GM21786 (cell line): ENCODE measurements at regions not wholly inside any gene's neighbourhood (a gene's known extent, or its start where the extent isn't known, plus 50 kb on each side); places are given as distances from the start of the nearest gene placed in this dataset.
"Not testable (repeated sequence)": the region's sequence is repeated elsewhere in the genome, so short reads cannot be mapped to it uniquely, and the experiment has no call there.

ENCODE experiments used
- ATAC-seq: cut with Tn5 transposase; IDR thresholded peaks from one replicate; pipeline ENCODE4 v1.9.1; 2021; ENCODE audit not compliant: unreplicated experiment

DNA sequence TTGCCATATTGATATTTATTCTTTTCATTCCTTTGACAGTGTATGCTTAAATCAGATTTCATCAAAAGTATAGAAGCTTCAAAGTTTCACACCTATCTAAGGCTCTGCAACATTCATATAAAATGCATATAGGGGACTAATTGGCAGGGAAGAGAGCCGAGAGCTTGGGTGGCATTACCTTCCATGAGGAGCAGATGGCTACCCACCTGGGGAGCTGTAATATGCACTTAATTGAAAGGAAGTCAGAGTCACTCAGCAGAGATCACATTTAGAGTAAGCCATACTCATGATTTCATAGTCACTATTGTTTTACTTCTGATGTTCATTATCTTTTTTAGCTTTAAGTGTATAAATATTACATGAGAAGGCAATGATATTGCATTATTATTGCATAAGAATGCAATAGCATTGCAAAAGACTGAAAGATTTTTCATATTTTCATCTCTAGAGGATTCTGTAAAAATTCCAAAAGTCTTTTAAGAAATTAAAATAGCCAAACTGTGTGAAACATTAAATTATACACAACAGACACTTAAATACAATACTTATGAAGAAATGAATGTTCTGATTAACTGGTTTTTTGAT, 1305.2 kb downstream of the EPHA7 start:
- no peak for ATAC-seq

DNA sequence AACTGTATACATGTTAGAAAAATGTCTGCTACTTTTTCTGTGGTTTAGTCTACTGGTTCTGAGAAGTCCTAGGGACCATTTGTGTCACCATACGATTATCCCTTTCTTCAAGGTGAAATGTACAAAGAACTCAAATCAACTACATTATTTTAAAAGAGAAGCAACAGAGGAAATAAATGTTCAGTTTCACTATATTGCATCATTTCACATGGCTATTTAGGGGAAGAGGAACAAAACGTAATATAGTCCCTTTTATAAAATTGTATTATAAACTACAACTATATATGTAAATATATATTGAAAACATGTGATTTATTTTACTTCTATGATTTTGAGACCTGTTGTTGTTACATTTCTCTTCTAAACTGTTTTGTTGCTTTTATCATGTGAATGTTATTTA, 1308.0 kb downstream of the EPHA7 start:
- ATAC-seq: no peak

DNA sequence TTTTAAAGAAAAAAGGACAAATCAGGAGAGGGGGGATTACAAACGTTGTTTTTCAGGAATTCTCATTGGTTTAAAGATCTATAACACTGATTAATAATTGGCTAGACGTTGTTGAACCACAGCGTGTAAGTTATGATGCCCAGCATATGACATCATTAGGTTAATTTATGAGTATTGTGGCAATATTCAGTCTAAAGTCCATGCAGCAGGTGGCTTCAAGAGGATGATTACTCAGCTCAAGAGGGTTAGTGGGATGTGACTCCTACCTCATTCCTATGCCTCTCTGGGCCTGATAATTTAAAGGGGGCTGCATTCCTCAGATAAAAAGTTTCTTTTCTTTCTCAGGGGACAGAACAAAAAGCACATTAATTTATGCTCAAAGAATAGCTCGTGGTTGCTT, 1309.0 kb downstream of the EPHA7 start:
- ATAC-seq: no peak

DNA sequence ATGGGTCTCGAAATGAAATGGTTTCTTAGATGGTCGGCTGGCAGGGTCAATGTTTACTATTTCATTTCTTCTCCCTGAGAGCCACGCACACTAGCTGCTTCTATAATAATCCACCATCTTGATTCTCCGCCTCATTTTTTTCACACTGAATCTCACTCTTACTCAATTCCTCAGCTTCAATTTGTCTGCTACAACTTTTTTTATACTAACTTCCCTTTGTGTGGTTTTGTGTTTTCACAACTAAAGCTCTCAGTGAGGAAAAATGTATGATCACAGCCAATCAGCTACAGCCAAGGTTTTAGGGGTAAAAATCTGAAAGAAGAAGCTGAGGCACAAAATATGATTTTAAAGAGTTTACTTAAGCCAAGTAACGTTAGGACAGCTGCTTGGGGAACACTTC, 1309.4 kb downstream of the EPHA7 start:
- no peak for ATAC-seq

DNA sequence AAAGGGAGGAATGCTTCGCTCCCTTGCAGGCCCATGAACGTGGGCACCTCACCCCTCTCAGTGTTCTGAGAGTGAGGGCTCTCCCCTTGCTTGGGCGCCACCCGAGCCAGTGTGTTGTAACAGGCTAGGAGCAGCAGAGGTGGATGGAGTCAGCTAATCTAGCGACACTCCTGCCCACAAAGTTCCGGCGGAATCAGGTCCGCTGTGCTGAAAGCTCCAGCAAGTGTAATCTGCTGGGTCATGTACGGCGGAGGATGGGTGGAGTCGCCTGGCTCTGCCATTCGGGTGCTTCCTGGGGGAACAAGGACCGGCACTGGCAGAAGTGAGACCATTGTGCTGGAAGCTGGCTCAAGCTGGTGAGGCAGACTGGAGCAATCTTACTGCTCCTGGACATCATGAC, 1310.1 kb downstream of the EPHA7 start:
- no peak for ATAC-seq

DNA sequence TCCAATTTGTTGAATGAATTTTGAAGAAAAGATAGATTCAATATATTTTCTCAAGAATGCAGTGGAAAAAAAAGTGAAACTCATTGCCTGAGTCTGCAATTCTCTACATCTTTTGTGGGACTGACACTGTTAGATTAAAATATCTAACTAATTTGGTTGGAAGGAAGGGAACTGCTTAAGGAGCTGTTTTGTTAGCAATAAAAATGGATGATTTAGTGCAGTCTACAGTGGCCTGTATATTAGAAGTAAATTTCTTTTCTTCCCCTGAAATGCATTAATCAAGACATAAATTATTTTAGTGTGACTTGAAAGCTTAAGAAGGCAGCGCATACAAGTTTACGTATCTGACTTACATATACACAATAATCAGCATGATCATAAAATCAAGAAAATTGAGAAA, 1332.6 kb downstream of the EPHA7 start:
- no peak for ATAC-seq

DNA sequence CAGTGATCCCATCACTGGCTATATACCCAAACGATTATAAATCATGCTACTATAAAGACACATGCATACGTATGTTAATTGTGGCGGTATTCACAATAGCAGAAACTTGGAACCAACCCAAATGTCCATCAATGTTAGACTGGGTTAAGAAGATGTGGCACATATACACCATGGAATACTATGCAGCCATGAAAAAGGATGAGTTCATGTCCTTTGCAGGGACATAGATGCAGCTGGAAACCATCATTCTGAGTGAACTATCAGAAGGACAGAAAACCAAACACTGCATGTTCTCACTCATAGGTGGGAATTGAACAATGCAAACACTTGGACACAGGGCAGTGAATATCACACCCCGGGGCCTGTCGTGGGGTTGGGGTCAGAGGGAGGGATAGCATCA, 1335.4 kb downstream of the EPHA7 start:
- ATAC-seq: not testable (repeated sequence)

DNA sequence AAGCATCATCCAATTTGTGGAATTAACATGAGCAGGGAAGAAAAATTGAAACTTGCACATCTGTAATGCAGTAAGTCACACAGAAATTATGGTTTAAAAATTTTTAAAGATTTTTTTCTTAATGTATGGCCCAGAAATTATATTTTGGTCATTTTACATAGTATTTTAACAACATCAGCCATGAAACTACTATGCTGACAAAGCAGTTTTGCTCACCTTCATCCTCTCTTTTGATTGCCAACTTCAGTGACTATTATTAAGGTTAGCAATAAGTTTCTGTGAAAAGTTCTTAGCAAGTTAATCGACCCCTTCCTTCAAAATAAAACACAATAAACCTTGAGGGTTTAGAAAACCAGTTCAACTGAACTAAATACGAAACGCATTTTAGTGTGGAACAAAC, 1347.0 kb downstream of the EPHA7 start:
- no peak for ATAC-seq

DNA sequence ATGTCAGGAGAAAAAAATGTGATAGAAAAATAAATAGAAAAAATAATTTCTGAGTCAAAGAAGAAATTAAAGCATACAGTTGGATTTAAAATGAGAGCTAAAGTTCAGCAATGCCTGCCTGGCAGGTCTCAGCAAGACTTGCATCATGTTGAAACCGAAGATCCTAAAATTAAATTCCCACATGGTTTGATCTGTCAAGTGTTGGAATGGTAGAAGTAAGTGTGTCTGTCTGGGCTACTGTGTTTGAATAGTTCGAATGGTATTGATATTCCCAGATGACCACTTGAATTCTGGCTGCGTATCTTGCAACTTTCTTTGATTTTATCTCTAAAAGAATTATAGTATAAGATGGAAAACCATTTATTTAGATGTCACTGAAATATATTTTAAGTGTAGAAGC, 1349.6 kb downstream of the EPHA7 start:
- ATAC-seq: no peak

DNA sequence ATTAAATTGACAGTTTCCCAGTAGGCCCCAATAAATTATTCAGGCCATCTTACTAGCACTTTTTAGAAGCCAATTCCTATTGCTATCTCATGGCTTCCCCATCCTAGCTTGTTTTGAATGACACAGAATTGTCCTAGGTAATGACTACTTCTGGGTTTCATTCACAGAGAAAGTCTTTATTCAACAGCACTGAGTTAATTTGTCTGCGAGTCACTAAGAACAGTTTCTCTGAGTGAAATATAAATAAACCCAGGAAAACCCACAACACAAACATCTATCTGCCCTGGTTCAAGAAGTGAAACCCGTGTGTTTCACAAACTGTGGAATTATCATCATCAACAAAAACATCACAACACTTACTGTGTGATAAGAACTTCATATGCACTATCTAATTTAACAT, 1366.8 kb downstream of the EPHA7 start:
- no peak for ATAC-seq

DNA sequence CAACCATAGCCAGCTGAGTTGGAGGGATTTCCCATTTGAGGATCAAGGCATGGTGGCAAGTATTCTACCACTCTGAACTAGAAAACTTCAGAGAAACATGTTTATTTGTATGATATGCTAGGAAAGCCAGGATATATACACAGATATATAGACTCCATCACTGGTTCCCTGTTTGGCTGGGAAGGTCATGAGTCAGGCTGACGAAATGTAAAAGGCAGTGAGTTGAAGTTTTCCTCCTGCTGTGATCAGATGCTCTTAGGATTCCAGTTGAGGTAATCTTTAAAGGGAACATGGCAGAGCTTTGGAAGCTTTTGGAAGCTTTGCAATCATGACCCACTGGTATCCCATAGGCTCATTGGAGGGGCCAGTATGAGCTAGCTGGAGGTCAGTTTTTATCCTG, 1369.1 kb downstream of the EPHA7 start:
- no peak for ATAC-seq

DNA sequence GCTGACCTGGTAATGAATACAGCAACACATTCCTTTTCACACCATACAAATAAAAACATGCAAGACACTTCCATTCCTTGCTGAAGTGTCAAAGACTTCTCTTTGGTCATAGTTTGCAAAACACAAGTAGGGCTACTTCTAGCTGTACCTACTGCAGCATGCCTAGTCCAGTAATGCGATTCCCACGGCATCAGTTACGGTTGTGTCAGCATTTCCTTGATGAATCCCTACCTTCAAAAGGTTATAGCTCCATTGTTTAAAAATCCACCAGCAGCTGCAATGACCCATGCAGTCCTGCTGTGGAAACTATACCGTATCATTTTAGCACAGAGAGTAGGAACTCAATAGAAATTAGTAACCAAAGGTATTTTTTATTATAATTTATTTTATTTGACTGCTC, 1371.5 kb downstream of the EPHA7 start:
- no peak for ATAC-seq

DNA sequence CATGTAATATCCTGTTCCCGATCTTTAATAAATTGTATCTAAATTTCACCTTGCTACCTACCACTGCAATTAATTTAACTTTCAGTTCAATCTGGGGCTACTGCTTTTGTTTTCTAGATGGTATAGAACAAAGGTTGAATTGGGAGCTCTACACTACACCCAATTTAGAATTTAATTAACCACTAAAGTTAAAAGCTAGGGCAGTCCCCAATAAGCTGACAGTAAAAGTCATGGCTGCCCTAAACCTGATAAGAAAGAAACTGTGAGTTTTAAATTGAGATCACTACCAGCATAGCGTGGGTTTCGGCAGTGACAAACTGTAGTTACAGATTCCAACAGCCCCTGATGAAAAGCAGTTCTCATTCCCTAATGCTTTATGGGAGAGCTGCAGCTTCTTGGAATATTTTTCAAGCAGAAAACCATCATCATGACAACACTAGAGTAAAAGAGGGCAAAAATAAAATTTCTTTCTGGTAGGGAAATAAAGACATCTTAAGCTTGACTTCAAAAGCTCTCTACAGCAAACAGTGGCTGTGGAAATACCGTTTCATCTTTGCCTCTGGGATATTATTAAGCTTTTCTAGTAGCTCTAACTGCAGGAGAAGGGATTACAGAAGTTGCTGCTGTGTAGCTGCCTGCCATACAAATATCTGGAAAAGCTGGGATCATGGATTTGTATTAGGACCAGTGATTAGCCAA, 1372.1 kb downstream of the EPHA7 start:
- ATAC-seq: no peak

DNA sequence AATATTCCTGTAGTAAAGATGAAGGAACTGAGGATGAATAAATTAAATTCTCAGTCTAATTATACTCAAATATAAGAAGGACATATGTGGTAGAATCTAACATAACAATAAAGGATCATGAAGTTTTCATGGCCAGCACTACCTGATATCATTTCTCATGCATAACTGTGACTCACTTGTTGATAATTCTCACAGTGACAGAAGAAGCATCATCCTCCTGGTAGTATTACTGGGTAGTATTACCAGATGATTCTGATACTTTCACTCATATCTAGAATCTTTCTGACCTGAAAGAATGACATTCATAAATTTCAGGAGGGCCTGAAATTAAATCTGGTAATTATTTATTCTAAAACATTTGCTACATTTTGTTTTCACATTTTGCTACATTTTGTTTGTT, 1375.0 kb downstream of the EPHA7 start:
- ATAC-seq: no peak

DNA sequence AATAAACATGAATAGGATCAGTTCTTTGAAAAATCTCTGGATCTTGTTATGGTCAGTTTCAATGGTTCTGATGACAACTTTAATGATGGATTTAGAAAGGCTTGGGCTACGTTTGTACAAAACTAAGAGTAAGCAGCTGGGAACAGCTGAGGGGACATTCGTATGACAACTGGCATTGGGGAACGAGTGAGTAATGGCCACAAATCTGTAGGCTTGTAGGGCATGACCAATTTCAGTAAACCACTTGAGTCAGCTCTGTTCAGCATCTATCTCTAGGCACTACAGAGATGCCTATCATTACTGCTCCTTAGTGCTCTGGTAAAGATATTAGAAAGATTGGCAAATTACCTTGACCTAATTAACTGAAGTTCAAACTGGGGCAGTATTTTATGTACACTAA, 1375.6 kb downstream of the EPHA7 start:
- ATAC-seq: no peak

DNA sequence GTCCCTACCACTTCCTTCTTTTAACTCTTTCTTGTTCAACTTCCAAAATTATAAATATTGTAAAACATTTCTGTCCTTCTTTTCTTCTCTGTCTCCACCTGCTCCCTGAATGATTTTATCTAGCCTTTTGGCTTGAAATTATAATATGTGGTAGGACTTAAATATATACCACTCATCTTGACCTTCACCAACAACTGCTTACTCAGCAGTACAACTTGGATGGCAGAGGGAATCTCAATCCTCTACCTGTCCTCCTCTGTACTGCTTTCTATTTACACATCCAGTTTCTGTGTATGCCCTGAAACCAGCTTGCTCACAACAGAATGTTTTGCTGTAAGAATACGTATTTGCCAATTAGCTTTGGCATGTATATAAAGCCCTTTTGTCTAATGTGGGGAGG, 1392.5 kb downstream of the EPHA7 start:
- ATAC-seq: no peak

DNA sequence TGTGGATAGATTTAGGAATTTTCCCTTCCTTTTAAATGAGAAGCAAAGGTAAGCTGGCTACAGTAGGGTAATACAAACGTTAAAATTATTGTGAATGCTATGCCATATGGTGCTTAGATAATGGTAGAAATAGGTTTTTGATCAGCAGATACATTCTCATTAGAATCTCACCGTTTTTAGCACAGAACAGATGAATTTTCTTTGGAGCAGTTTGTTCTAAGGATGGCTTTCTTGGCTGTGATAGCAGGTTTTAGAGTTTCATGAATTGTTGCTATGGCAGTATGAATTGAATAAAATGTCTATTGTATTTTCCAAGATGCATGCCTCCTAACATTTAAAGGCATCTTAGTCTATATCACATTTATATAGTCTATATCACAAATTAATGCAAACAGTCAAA, 1394.5 kb downstream of the EPHA7 start:
- ATAC-seq: no peak

DNA sequence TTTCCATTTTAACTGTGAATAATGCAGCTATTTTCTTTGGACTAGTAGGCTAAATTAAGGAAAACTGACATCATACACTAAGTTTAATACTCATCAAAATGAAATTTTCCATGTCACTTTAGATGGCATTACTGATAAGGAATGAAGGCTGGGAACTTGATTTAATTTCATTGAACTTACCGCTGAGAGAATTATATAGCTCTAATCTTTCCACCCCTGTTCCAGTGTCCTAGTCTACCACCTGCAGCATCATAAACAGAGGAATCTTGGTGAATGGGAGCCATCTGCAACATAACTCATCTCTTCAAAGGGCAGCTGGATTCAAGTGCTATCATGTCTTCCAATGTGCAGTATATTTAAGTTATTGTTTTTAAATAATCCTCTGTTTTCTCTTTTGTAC, 1395.2 kb downstream of the EPHA7 start:
- ATAC-seq: no peak

DNA sequence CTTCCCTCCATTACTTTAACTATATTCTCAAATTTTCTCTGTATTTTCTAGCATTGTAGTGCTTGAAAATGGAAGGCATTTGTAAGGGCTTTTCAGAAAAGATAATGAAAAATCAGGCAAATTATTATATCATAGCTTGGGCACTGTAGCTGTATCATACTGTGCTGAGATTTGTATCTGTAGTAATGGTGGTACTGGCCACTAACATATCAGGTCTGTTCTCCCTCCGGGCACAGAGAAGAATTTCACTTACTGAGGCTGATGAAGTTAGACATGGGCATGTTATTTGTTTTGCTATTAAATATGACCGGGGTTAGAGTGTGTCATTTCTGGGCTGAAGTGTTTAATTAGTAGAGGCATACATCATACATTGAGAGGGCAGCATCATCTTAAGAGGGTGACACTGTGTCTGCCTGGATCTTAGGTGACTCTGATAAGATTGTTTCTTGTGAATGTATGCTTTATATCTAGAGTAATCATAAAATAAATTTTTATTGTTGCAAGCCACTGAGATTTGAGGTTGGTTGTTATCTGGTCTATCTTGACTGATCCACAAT, 1395.9 kb downstream of the EPHA7 start:
- ATAC-seq: no peak

DNA sequence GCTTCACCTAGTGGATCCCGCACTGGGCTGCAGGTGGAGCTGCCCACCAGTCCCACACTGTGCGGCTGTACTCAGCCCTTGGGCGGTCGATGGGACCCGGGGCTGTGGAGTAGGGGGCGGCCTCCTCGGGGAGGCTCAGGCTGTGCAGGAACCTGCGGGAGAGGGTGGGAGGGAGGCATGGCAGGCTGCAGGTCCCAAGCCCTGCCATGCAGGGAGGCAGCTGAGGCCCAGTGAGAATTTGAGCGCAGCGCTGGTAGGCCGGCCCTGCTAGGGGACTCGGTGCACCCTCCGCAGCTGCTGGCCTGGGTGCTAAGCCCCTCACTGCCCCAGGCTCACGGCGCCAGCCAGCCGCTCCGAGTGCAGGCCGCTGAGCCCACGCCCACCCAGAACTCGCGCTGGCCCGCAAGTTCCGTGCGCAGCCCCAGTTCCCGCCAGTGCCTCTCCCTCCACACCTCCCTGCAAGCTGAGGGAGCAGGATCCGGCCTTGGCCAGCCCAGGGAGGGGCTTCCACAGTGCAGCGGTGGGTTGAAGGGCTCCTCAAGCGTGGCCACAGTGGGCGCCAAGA, 1407.6 kb downstream of the EPHA7 start:
- ATAC-seq: no peak

DNA sequence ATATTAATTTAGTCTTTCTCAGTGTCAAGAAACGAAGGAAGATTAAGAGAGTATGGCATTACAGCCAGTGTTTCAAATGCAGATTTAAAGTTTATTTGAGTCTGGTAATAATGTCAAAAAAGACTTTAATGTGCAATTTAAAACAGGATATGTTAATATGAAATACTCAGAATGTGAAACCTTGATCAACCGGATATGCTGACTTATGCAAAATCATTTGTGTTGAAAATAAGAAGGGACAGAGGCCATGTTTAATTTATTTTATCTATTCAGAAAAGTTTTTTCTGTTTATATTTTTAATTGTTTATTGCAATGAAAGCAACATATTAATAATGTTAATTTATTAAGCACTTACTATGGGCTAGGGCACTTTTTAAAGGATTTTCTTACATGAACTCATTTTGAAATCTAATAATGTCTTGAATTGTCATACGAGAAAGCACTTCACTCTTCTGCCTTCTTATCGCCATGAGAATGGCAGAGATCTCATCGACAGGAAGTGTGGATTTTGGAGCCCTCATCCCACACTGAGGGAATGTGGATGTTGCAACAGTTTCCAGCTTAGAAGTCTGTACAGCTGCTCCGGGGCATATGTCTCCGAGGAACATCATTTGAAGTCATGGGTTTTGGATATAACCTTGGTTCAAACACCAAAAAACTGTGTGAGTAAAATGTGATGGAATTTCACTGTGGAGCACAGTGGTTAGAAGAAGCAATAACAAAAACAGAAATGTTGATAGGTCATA, 1410.4 kb downstream of the EPHA7 start:
- ATAC-seq: no peak

DNA sequence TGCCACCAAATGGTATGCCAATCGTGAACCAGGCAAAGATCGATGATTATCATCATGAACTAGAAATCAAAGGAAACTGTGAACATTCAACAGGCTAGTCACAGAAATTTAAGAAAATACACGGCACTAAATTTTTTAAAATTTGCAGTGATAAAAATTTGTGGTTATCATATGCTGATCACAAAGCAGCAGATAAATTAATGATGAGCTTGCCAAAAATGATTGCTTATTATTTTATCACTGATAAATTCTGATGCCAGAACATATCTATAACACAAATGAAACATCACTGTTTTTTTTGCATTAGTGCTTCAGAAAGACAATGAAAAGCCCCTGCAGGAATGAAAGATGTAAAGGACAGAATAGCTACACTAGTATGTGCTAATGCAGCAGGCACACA, 1413.2 kb upstream of the MAP3K7 start:
- ATAC-seq: no peak
